Stimulated activated CD4-positive, alpha-beta T cell treated with anti-CD3 and anti-CD28 coated beads, Interleukin-1b, Interleukin-23, amount 100 ng/mL, for 24 hours (primary cell): ENCODE measurements at regions not wholly inside any gene's neighbourhood (a gene's known extent, or its start where the extent isn't known, plus 50 kb on each side); places are given as distances from the start of the nearest gene placed in this dataset.
"Not testable (repeated sequence)": the region's sequence is repeated elsewhere in the genome, so short reads cannot be mapped to it uniquely, and the experiment has no call there.

ENCODE experiments used
- DNase-seq, 4 experiments: peaks; one replicate each; pipeline ENCODE4 v3.0.0-alpha.2; 2020; ENCODE audit warnings: low read depth in 4 of 4, low spot score in 1 of 4

DNA sequence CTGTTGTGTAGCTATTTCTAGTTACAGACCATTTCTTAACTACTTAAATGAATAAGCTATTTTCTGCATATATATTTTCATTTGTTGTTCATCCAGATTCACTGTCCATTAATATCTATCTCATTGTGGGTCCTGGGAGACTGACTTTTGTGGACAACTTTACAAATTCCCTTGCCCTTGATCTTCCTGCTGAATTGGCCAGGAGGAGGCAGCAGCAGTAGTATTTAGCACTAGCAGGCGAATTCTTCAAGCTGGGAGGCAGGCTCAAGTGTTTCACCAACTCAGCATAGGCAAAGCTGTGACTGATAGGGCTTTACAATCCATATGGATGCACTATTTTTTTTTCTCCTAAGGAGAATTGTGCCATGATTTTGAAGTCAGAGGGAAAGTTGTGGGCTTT, 461.0 kb upstream of the NRG3 start:
- no peak for DNase-seq

DNA sequence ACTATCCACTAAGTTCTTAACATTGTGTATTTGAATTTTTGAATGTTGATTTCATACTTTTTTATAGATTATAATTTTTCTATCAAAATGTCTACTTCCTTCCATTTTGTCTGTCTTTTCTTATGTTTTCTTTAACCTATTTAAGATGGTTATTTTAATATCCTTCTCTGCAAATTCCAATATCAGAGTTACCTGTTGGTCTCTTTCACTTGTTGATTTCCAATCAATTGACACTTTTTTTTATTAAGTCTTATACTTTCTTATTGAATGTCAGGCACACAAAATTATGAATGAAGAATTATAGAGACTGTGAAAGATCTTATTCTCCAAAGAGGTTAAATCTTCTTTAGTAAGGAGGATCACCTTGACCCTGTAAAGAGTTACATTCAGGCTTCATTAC, 448.3 kb upstream of the NRG3 start:
- DNase-seq, result no peak

GRCh38 chr10:81428456-81429134, 446.4 kb upstream of the NRG3 start:
- DNase-seq, result no peak

DNA sequence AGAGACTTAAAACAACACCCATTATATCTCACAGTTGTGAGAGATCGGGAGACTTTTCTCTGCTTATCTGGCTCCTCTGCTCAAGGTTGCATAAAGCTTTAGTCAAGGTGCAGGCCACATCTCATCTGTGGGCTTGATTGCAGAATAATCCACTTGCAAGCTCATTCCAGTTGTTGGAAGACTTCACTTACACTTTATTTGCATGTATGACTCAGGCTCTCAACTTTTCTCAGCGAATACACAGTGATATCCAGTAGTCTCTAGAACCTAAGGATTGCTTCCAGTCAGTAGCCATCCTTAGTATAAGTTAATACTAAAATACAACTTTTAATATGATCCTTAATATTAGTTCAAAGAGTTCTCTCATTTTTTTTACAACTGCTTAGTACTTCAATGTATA, 435.5 kb upstream of the NRG3 start:
- DNase-seq, result no peak

- not testable (repeated sequence) for DNase-seq
Observed at GRCh38 chr10:81441624-81442023, 433.4 kb upstream of the NRG3 start.

GRCh38 chr10:81444242-81444929, 430.6 kb upstream of the NRG3 start:
- no peak for DNase-seq

DNA sequence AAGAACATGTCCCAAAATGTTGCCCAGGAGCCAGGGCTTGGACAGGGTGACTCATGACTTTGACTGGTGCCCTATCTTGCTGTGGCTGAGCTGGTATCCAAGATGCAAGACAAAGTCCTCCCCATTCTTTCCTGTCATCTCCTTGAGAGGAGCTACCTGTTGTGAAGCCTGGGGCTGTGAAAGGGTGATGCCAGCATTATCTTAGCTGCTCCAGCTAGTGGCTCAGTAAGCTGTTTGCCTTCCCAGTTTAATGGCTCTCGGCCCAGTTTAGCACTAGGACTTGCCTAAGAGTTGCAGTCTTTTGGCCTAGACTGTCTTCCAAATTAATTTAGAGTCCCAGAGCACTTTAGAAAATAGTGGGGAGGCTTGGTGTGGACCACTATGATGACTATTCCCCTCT, 424.3 kb upstream of the NRG3 start:
- no peak for DNase-seq

DNA sequence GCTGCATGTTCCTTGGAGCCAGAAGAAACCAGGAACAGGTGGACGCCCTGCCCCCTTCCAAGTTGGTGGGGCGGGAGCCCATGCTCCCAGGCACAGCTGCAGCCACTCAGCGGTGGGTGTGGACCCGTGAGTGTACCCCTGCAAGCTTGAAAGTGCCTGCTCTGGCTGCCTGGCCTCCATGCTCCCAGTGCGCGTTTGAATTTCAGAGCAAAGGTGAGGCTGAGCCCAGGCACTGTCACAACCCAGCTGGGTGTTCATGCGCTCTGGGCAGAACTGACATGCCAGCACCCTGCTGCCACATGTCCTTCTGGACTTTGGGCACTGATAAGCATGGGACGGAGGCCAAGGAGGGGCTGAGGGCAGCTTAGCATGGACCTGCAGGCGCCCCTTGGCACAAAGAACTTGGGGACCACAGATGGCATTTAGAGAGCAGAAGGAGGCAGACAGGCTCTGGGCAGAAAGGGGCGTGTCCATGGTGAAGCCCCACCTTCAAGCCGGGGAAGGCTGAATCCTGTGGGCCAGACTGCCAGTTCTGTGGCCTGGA, 402.0 kb upstream of the NRG3 start:
- DNase-seq, result no peak

- DNase-seq, result no peak
Observed at GRCh38 chr10:81473755-81474154, 401.2 kb upstream of the NRG3 start.

DNA sequence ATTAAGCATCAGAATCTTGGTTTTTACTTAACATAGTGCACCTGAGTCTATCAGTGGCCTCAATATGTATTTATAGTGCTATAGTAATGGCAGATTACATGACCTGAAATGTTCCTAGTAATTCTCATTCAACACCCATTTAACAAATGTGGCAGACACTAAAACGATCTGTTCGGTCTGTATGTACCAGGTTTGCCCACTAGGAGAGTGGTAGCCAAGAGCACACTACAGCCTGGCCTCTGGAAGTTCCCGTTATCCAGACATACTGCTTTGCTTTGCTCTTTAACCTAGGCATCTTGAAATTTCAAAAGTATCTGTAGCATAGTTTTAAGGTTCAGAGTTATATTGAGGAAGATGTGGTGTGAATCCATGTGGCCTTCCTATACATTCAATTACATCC, 395.7 kb upstream of the NRG3 start:
- no peak for DNase-seq

- DNase-seq, result no peak
Observed at GRCh38 chr10:81496626-81497025, 378.4 kb upstream of the NRG3 start.

DNA sequence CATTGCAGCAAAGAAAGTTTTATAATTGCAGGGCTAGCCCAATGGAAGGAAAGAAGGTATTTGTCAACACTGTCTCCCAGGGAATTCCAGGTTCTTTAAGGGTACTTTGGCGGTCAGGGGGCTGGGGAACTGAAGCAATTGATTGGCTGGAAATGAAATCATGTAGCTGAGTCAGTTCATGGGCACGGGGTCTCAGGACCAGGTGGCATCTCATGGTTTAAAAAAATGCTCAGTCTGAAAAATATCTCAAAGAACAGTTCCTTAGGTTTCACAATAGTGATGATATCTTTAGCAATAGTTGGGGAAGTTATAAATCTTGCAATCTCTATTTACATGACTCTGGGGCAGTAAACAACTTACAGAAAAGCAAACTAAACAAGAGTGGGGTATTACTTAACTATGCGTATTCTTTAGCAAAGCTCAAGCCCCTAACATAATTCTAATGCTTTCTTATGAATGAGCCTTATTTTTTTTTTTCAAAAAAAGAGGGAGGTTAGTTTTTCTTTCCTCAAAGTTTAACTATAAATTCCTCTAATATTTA, 376.9 kb upstream of the NRG3 start:
- DNase-seq, result no peak

DNA sequence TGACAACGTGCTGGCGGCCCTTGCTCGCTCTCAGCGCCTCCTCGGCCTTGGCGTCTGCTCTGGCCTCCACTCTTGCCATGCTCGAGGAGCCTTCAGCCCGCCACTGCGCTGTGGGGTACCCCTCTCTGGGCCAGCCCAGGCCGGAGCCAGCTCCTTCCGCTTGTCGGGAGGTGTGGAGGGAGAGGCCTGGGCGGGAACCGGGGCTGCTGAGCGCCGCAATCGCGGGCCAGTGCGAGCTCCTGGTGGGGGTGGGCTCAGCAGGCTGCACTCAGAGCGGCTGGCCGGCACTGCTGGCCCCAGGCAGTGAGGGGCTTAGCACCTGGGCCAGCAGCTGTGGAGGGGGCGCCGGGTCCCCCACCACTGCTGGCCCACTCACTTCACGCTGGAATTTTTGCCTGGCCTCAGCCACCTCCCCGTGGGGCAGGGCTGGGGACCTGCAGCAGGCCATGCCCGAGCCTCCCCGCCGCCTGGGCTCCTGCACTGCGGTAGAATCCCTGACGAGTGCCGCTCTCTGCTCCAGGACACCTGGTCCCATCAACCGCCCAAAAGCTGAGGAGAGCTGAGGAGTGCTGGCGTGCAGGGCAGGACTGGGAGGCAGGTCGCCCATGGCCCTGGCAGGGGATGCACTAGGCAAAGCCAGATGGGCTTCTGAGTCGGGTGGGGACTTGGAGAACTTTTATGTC, 372.2 kb upstream of the NRG3 start:
- DNase-seq, result no peak

DNA sequence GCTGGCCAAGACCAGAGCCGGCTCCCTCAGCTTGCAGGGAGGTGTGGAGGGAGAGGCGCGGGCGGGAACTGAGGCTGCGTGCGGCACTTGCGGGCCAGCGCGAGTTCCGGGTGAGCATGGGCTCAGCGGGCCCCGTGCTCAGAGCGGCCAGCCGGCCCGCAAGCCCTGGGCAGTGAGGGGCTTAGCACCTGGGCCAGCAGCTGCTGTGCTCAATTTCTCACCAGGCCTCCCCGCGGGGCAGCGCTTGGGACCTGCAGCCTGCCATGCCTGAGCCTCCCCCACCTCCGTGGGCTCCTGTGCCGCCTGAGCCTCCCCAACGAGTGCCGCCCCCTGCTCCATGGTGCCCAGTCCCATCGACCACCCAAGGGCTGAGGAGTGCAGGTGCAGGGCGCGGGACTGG, 369.2 kb upstream of the NRG3 start:
- not testable (repeated sequence) for DNase-seq

DNA sequence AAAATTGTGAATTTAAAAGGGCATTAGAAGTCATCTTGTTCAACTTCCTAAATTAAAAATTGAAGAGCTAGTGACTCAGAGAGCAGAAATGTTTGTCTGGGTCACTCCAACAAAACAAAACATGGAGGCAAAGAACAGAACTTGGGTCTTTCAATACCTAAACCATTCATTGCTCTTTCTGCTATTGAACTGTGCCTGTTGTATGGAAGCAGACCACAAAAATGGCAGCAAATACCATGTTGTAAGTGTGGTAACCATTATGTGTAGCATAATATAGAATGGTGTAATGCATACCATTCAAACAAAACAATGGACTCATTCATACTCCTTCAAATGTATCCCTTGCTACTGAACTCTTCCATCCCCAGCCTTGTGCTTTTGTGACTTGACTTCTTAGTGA, 360.2 kb upstream of the NRG3 start:
- DNase-seq, result no peak

GRCh38 chr10:81520688-81521087, 354.3 kb upstream of the NRG3 start:
- DNase-seq, result no peak

DNA sequence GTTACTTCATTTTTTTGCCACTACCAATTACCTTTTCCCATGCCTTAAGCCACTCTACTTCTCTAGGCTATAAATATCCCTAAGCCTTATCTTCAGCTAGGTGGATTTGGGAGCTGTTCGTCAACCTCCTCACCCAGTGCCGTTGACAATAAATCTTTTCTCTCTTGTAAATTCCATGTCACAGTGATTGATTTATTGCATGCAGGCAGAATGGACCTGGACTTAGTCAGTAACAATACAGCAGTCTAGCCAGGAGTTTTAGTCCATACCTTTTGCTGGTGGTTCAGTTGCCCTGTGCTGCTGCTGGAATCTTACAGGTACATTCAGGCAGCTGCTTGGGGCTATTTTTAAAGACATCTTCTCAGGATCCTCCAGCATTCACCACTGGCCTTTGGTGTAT, 350.5 kb upstream of the NRG3 start:
- no peak for DNase-seq

DNA sequence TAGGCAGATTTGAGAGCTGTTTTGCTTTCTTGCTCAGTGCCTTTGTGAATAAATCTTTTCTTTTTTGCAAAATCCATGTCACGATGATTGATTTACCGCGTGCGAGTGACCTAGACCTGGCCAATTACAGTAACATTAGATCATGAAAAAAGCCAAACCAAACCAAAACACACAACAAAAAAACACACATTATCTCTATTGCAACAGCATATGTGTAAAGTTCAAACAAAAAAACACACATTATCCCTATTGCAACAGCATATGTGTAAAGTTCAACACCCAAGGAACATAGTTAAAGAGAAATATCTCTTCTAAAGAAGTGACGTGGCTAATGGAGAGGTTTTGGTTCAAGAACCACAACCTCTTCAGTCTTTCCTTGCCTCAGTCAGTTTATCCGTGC, 342.6 kb upstream of the NRG3 start:
- DNase-seq, result no peak

DNA sequence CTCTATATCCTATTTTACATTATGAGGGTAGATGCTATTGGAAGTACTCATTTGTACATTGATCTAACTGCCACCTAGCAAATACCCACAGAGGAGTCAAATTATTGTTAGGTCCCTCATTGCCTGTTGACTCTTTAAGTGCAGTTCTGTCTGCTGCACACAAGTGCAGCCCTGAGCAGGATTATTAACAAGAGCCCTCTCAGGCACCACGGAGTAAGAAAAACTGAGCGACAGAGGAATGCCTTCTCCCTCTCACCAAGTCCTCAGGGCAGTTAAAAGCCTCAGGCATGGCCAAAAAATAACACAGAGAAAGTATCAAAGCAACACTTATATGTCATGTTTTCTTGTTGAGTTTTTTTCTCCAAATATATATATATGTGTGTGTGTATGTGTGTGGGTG, 340.0 kb upstream of the NRG3 start:
- no peak for DNase-seq

DNA sequence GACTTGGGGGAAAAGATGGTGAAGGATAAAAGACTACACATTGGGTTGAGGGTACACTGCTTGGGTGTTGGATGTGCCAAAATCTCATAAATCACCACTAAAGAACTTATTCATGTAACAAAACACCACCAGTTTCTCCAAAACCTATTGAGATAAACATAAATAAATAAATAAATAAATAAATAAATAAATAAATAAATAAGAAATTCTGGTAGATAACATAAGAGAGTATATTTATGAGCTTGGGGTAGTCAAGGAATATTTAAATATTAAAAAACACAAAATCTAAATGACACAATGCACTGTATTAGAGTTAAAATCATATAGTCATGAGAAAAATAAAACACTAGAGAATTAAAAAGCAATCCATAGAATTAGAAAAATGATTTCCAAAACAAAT, 333.5 kb upstream of the NRG3 start:
- no peak for DNase-seq

DNA sequence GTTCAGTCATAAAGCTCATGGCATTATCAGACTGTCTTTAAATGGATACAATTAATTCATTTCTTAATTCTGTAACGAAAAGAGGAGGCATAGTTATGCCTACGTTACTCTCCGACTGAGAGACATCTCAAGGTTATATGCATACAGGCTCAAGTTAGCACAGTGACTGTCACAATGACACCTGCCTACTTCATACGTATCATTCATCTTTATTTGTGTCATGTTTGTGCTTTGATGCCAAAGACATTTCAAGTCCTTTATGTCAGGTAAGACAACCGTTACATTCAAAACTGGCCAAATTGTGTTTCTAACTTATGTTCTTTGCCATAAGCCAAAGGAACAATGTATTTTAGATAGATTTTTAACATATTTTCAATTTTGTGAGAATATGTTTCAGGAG, 328.8 kb upstream of the NRG3 start:
- no peak for DNase-seq

DNA sequence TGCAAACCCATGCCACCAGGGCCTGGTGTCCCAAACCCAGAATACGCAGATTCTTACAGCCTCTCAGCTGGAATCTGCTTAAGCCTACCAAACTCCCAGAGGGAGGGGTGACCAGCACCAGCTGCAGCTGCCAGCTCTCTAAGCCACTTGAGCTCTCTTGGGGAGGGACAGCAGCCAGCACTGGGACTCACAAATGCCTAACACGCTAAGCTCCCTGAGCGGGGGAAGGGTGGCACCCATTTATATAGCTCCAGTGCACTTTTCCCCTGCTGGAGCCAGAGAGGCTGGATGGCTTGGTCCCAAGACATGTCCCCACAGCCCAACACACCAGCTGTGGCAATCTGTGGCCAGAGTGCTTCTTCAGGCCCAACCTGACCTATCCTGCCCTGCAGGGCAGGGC, 326.8 kb upstream of the NRG3 start:
- DNase-seq, result no peak
